HAP-1 (cell line): ENCODE measurements at regions not wholly inside any gene's neighbourhood (a gene's known extent, or its start where the extent isn't known, plus 50 kb on each side); places are given as distances from the start of the nearest gene placed in this dataset.
A peak's percentile ranks its signal among the peaks of the same experiment; 100 is the strongest.

Experiments used
- DNase-seq, 2 experiments: peaks; one replicate each; pipeline ENCODE4 v3.0.0-alpha.2; 2016 to 2020; ENCODE audit warnings: low spot score in 2 of 2
- H3K27me3 ChIP-seq: fragments of 250-450 bp; sonication (Bioruptor Pico); 2 replicates; pipeline ENCODE4 v1.5.1; 2020; ENCODE audit warnings: low read depth, mild to moderate bottlenecking, moderate library complexity
- H3K36me3 ChIP-seq: fragments of 250-450 bp; sonication (Bioruptor Pico); replicated peaks from 2 replicates; pipeline ENCODE4 v1.5.1; 2020; ENCODE audit warnings: mild to moderate bottlenecking
- H3K4me1 ChIP-seq: fragments of 250-450 bp; sonication (Bioruptor Pico); 2 replicates; pipeline ENCODE4 v1.5.1; 2020; ENCODE audit warnings: mild to moderate bottlenecking
- H3K4me3 ChIP-seq: fragments of 250-450 bp; sonication (Bioruptor Pico); 2 replicates; pipeline ENCODE4 v1.5.1; 2020; ENCODE audit warnings: mild to moderate bottlenecking, moderate library complexity
- H3K9me3 ChIP-seq: fragments of 250-450 bp; sonication (Bioruptor Pico); 2 replicates; pipeline ENCODE4 v1.5.1; 2020; ENCODE audit warnings: mild to moderate bottlenecking, moderate library complexity
- in situ Hi-C: fragments of 300-500 bp; cut with MboI; formaldehyde crosslinking; loops from 3 replicates; pipeline ENCODE4 v1.14.3; 2020; ENCODE audit warnings: low sequenced_read_pairs, inconsistent platforms, mixed read lengths

GRCh38 chr4:166324321-166324720 lies 451.3 kb downstream of the TLL1 start:
- H3K27me3 ChIP-seq = no peaks in the 10 kb centered on the region
- no peaks in the 10 kb centered on the region for H3K36me3 ChIP-seq
- H3K4me1 ChIP-seq = peaks cover 3% of the 10 kb centered on the region; the same call in 1 of the 2 replicates
- peak in 1 of 2 experiments; percentile 46 for DNase-seq
- in situ Hi-C loops = no loop called here
- no peak overlapping the region for H3K4me3 ChIP-seq
- no peaks in the 10 kb centered on the region for H3K9me3 ChIP-seq

GRCh38 chr4:166335256-166335938 lies 462.4 kb downstream of the TLL1 start:
- Histone ChIP-seq H3K9me3 (0 out of 2 replicates have a peak, but pooled peaks cover 3% of the 10 kb centered on the region), H3K27me3 (no peaks in the 10 kb centered on the region), H3K36me3 (no peaks in the 10 kb centered on the region), H3K4me1 (no peaks in the 10 kb centered on the region), H3K4me3 (no peak overlapping the region)
- DNase-seq = no peak
- in situ Hi-C loops = no loop called here

- Histone ChIP-seq H3K27me3 (no peaks in the 10 kb centered on the region), H3K4me1 (no peaks in the 10 kb centered on the region), H3K9me3 (no peaks in the 10 kb centered on the region), H3K36me3 (no peaks in the 10 kb centered on the region), H3K4me3 (no peak overlapping the region)
- DNase-seq = no peak
- in situ Hi-C loops = no loop called here
These were observed 469.0 kb downstream of the TLL1 start for GRCh38 chr4:166341992-166342391.

DNA sequence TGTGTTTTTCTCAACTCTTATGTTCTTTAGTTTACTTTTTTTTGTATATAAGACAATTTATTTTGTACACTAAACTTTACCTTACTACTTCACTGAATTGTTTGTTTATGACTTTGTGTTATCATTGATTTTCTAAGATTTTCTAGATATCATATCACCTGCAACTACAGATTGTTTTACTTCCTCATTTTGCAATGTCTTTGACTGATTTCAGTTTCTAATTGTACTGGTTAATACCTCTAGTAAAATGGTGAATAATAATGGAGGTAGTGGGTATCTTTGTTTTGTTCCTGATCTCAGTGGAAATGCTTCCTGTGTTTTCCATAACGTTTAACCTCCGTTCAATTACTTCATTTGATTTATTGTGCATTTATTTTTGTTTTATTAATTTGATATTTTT lies 490.2 kb downstream of the TLL1 start:
- Histone ChIP-seq H3K36me3 (no peaks in the 10 kb centered on the region), H3K27me3 (no peaks in the 10 kb centered on the region), H3K4me1 (peaks cover 4% of the 10 kb centered on the region), H3K4me3 (no peak overlapping the region), H3K9me3 (no peaks in the 10 kb centered on the region; the same call in 1 of the 2 replicates)
- in situ Hi-C loops = no loop called here
- DNase-seq = no peak

DNA sequence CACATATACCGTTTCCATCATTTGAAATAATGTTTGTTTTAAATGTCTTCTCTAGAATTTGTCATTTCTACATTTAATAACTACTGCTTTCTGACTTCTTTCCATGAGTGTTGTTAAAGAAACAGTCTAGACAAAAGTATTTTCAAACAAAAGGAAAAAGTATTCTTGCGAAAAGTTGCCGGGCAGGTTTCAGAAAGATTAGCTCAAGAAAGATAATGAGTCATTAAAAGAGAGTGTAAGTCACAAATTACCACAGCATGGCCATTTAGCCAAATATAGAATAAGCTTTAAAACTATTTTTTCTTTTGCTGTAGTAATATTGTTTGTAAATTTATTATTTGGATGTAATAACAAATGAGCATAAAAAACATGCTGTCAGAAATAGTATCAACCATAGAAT lies 493.0 kb downstream of the TLL1 start:
- no peaks in the 10 kb centered on the region for H3K9me3 ChIP-seq
- H3K4me3 ChIP-seq = no peak overlapping the region
- in situ Hi-C loops = no loop called here
- no peak for DNase-seq
- no peaks in the 10 kb centered on the region for H3K27me3 ChIP-seq
- H3K36me3 ChIP-seq = no peaks in the 10 kb centered on the region
- peaks cover 1% of the 10 kb centered on the region for H3K4me1 ChIP-seq

DNA sequence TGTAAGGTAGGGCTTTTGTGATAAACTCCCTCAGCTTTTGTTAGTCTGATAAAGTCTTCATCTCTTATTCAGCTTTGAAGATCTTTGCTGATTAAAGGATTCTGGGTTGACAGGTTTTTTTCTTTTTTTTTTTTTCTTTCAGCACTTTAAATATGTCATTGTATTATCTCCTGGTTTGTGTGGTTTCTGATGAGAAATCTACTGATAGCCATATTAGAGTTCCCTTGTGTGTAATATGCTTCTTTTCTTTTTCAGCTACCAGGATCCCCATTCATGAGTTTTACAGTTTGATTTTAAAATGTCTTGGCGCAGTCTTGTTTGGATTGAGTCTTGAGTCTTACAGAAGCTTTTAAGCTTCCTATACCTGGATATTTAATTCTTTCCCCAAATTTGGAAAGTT lies 504.5 kb downstream of the TLL1 start:
- H3K9me3 ChIP-seq = no peaks in the 10 kb centered on the region; the same call in 1 of the 2 replicates
- no peaks in the 10 kb centered on the region for H3K27me3 ChIP-seq
- DNase-seq = no peak
- no peaks in the 10 kb centered on the region for H3K36me3 ChIP-seq
- H3K4me1 ChIP-seq = no peaks in the 10 kb centered on the region
- no peak overlapping the region for H3K4me3 ChIP-seq
- in situ Hi-C loops = no loop called here

DNA sequence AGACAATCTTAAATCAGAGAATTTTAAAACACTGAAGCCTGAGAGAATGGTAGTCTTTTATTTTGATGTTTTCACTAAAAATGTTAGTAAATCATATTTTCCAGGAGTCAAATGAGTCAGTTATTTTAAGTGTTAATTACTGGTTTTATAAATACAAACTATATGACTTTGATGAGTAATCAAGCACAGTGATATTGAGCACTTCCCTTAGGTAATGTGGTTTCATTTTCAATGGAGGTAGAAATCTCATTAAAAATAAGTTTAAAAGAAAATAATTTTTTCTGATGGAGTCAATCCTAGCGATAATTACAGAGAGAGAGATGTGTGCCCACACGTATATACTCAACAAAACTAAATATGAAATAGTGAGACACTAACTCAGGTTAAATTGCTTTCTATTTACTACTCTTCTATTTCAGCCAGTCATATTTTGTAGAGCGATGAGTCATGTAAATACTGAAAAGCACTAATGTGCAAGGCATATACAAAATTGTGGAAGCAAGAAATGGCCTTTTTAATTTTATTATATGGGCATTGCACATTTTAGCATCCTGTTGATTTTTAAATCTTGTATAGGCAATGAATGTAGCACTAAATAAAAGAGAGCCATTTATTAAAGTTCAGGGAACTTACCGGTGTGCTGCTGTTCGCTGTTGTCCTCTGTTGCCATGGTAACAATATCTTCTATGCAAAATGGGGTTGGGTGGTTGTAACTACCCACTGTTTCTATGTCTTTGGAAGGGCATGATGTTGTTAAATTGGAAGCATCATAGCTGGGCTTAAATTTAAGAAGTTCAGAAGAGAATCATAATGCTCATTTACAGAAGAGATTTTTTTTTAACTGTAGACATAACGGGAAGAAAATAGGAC lies 513.7 kb downstream of the TLL1 start:
- Histone ChIP-seq H3K4me1 (no peaks in the 10 kb centered on the region), H3K4me3 (no peak overlapping the region), H3K27me3 (no peaks in the 10 kb centered on the region), H3K36me3 (no peaks in the 10 kb centered on the region), H3K9me3 (no peaks in the 10 kb centered on the region)
- in situ Hi-C loops = no loop called here
- no peak for DNase-seq

DNA sequence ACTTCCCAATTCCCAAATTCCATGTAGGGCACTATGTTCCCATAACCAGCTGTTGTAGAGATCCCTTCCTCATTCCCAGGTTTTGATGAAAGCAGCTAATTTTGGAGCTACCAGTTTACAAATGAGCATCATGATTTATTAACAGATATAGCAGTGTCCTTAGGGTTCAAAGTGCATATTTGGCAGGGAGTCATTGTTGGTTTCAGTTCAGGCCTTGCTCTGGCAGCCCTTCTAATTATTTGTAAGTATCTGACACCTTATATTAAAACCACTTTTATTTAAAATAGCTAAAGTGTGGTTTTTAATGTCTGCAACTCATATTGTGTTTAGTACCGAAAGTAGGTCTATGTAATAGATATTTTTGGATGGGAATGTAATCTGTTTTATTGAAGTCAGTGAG lies 518.5 kb downstream of the TLL1 start:
- Histone ChIP-seq H3K27me3 (no peaks in the 10 kb centered on the region), H3K36me3 (no peaks in the 10 kb centered on the region), H3K9me3 (no peaks in the 10 kb centered on the region), H3K4me3 (no peak overlapping the region), H3K4me1 (no peaks in the 10 kb centered on the region)
- in situ Hi-C loops = no loop called here
- DNase-seq = no peak

DNA sequence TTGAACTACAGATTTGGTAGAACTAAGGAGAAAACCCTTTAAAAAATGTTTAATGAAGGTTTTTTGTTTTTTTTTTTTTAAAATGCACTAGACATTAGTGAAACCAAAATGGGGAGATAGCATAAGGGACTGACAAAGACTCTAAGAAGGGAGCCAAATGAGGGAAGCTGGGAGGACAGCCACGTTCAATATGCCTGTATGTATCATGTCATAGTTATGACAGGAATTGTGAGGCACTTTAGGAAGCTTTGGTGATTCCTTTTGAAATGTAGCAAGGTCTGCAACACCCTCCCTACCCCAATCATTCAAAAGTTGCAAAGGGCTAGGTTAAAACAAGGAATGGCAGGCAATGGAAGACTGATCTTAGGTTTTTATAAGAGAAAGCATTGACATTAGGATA lies 526.0 kb downstream of the TLL1 start:
- Histone ChIP-seq H3K4me3 (no peak overlapping the region), H3K27me3 (no peaks in the 10 kb centered on the region), H3K36me3 (no peaks in the 10 kb centered on the region), H3K9me3 (no peaks in the 10 kb centered on the region), H3K4me1 (no peaks in the 10 kb centered on the region)
- DNase-seq = no peak
- in situ Hi-C loops = no loop called here

DNA sequence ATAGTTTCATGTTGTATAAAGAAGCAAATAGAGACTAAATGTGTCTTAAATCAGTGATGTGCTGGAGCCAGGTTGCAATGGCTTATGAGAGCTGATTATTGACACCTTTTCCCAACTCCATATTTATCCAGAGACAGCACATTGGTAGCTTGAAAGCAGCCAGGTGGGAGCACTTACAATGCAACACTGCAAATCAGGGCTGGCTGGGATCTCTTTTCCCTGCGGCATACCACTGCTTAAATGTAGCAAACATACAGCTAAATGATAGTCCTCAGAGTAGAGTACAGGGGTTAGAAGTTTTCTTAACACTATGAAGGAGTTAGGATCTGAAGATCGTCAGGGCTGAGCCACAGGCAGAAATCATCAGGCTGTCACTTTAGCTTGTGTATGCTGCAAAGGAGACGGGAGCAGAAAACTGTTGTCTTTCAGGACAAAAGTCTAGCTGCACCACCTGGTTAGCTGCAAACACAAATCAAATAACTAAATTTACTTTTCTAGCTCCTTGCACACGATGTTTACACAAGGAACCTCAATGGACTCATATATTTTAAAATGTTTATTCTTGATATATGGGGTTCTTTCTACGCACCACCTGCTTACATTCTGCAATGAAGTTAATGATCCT lies 527.3 kb downstream of the TLL1 start:
- in situ Hi-C loops = no loop called here
- H3K36me3 ChIP-seq = no peaks in the 10 kb centered on the region
- H3K4me3 ChIP-seq = no peak overlapping the region
- no peaks in the 10 kb centered on the region for H3K4me1 ChIP-seq
- no peaks in the 10 kb centered on the region for H3K27me3 ChIP-seq
- H3K9me3 ChIP-seq = no peaks in the 10 kb centered on the region
- no peak for DNase-seq

GRCh38 chr4:166413356-166413755 lies 540.3 kb downstream of the TLL1 start:
- Histone ChIP-seq H3K4me3 (no peak overlapping the region), H3K36me3 (no peaks in the 10 kb centered on the region), H3K9me3 (no peaks in the 10 kb centered on the region), H3K4me1 (no peaks in the 10 kb centered on the region), H3K27me3 (no peaks in the 10 kb centered on the region)
- in situ Hi-C loops = no loop called here
- DNase-seq = no peak

DNA sequence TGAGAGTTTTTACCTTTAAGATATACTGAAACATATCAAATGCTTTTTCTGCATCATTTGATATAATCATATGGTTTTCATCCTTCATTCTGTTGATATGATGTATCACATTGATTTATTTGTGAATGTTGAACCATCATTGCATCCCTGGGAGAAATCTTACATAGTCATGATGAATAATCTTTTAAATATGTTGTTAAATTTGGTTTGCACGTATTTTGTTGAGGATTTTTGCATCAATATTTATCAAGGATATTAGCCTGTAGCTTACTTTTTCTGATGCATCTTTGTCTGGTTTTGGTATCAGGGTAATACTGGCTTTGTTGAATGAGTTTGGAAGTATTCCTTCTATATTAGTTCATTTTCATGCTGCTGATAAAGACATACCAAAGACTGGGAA lies 541.4 kb downstream of the TLL1 start:
- no peak overlapping the region for H3K4me3 ChIP-seq
- no peaks in the 10 kb centered on the region for H3K4me1 ChIP-seq
- in situ Hi-C loops = no loop called here
- DNase-seq = no peak
- H3K27me3 ChIP-seq = no peaks in the 10 kb centered on the region
- H3K36me3 ChIP-seq = no peaks in the 10 kb centered on the region
- no peaks in the 10 kb centered on the region for H3K9me3 ChIP-seq

DNA sequence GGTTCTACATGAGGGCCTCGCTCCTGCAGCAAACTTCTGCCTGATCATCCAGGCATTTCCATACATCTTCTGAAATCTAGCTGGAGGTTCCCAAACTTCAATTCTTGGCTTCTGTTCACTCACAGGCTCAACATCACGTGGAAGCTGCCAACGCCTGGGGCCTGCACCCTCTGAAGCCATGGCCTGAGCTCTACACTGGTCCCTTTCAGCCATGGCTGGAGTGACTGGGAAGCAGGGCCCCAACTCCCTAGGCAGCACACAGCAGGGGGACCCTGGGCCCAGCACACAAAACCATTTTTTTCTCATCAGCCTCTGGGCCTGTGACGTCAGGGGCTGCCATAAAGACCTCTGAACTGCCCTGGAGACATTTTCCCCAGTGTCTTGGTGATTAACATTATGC lies 542.7 kb downstream of the TLL1 start:
- H3K4me1 ChIP-seq = no peaks in the 10 kb centered on the region
- in situ Hi-C loops = no loop called here
- H3K4me3 ChIP-seq = no peak overlapping the region
- H3K27me3 ChIP-seq = no peaks in the 10 kb centered on the region
- H3K9me3 ChIP-seq = no peaks in the 10 kb centered on the region
- no peak for DNase-seq
- no peaks in the 10 kb centered on the region for H3K36me3 ChIP-seq

GRCh38 chr4:166421556-166422156 lies 548.6 kb downstream of the TLL1 start:
- no peak for DNase-seq
- in situ Hi-C loops = no loop called here

More at GRCh38 chr4:166421556-166422156, 548.6 kb downstream of the TLL1 start:
- Histone ChIP-seq H3K27me3 (no peaks in the 10 kb centered on the region), H3K36me3 (no peaks in the 10 kb centered on the region), H3K9me3 (no peaks in the 10 kb centered on the region), H3K4me1 (no peaks in the 10 kb centered on the region), H3K4me3 (no peak overlapping the region)
